Lung (tissue), 11 donors: ENCODE measurements at regions not wholly inside any gene's neighbourhood (a gene's known extent, or its start where the extent isn't known, plus 50 kb on each side); places are given as distances from the start of the nearest gene placed in this dataset.

Experiments
- ATAC-seq: fragments of 200-7000 bp; cut with Tn5 transposase; one replicate; pipeline ENCODE4 v1.9.1; 2020; ENCODE audit warnings: moderate number of reproducible peaks; ENCODE audit not compliant: insufficient read depth, low FRiP score
- DNase-seq, 3 donors: peaks; one replicate each; pipeline ENCODE4 v3.0.0-alpha.2; 2013 to 2017
- H3K27ac ChIP-seq, 2 donors: one replicate each; pipeline ENCODE4 v1.5.1; 2013; ENCODE audit warnings: mild to moderate bottlenecking in 2 of 2, moderate library complexity in 2 of 2, control low read depth in 1 of 2, inconsistent platforms in 1 of 2, low read depth in 1 of 2, low read length in 1 of 2
- H3K27me3 ChIP-seq, 3 donors: one replicate each; pipeline ENCODE4 v1.5.1; 2013; ENCODE audit warnings: low read length in 2 of 3; ENCODE audit not compliant: control insufficient read depth in 3 of 3, insufficient read depth in 3 of 3
- H3K36me3 ChIP-seq, 4 donors: one replicate each; pipeline ENCODE4 v1.5.1; 2013; ENCODE audit warnings: low read length in 4 of 4, mild to moderate bottlenecking in 1 of 4, moderate library complexity in 1 of 4; ENCODE audit not compliant: control insufficient read depth in 4 of 4, insufficient read depth in 4 of 4
- H3K4me1 ChIP-seq, 5 donors: one replicate each; pipeline ENCODE4 v1.5.1; 2013; ENCODE audit warnings: low read length in 5 of 5, mild to moderate bottlenecking in 2 of 5, moderate library complexity in 1 of 5; ENCODE audit not compliant: control insufficient read depth in 5 of 5, insufficient read depth in 5 of 5
- H3K4me3 ChIP-seq: one replicate; pipeline ENCODE4 v1.5.1; 2013; ENCODE audit warnings: mild to moderate bottlenecking, control low read depth, moderate library complexity
- H3K9ac ChIP-seq, 2 donors: one replicate each; pipeline ENCODE4 v1.5.1; 2013; ENCODE audit warnings: low read length in 2 of 2, control low read depth in 1 of 2; ENCODE audit not compliant: insufficient read depth in 1 of 2
- H3K9me3 ChIP-seq, 4 donors: one replicate each; pipeline ENCODE4 v1.5.1; 2013; ENCODE audit warnings: low read length in 3 of 4, mild to moderate bottlenecking in 1 of 4, moderate library complexity in 1 of 4; ENCODE audit not compliant: control insufficient read depth in 4 of 4, insufficient read depth in 3 of 4
- CTCF ChIP-seq: IDR thresholded peaks from 2 replicates; pipeline ENCODE4 v1.5.1; 2012; ENCODE audit warnings: mild to moderate bottlenecking; ENCODE audit errors: control extremely low read depth, extremely low read depth
- WGBS, 2 donors: extraction: QIAGEN DNeasy Blood & Tissue Kit; methylation state at CpG; one replicate each; pipeline ENCODE4 v1.1.7; 2013; 5-methylcytosine and 5-hydroxymethylcytosine counted together
- donor health status: control.
- donor health status: control.
- donor health status: Bipolar disorder and iron deficiency.
- donor health status: healthy.
- donor health status: DM: yes; HTN: yes; CAD: no.

- no peak for TF ChIP-seq CTCF
Measured at GRCh38 chr5:67728326-67728890, 487.1 kb upstream of the PIK3R1 start.

GRCh38 chr5:67725604-67726003 is 490.0 kb upstream of the PIK3R1 start:
- no peak overlapping the region for H3K9ac ChIP-seq
- no peaks in the 10 kb centered on the region for H3K36me3 ChIP-seq
- ATAC-seq (no peak), DNase-seq (peak in 2 of 3 donors; percentile 55 to 76)
- H3K27ac ChIP-seq = no peak overlapping the region
- H3K9me3 ChIP-seq = peaks cover 0 to 2% (median 0%) of the 10 kb centered on the region in 4 donors
- peaks cover 0 to 20% (median 0%) of the 10 kb centered on the region in 5 donors for H3K4me1 ChIP-seq
- TF ChIP-seq CTCF = no peak
- H3K27me3 ChIP-seq = no peaks in the 10 kb centered on the region
- H3K4me3 ChIP-seq = no peak overlapping the region
- 71 to 84% methylated on average over 1 of the region's 1 CpG for WGBS, 2 donors

More at GRCh38 chr5:67728326-67728890, 487.1 kb upstream of the PIK3R1 start:
- Histone ChIP-seq H3K9me3 (peaks cover 0 to 2% (median 0%) of the 10 kb centered on the region in 4 donors), H3K27ac (no peak overlapping the region), H3K36me3 (no peaks in the 10 kb centered on the region), H3K4me1 (peaks cover 0 to 38% (median 2%) of the 10 kb centered on the region in 5 donors), H3K9ac (no peak overlapping the region), H3K4me3 (no peak overlapping the region), H3K27me3 (no peaks in the 10 kb centered on the region)
- 71 to 83% methylated on average over 3 of the region's 3 CpGs for WGBS, 2 donors
- ATAC-seq = no peak
- DNase-seq = peak in 2 of 3 donors; percentile 23 to 28

GRCh38 chr5:67724412-67725135 is 491.0 kb upstream of the PIK3R1 start:
- TF ChIP-seq CTCF = no peak
- 75 to 81% methylated on average over 4 of the region's 4 CpGs for WGBS, 2 donors
- Histone ChIP-seq H3K27me3 (no peaks in the 10 kb centered on the region), H3K4me1 (peaks cover 0 to 20% (median 0%) of the 10 kb centered on the region in 5 donors), H3K36me3 (no peaks in the 10 kb centered on the region), H3K4me3 (no peak overlapping the region), H3K27ac (no peak overlapping the region), H3K9ac (no peak overlapping the region), H3K9me3 (peaks cover 0 to 2% (median 0%) of the 10 kb centered on the region in 4 donors)
- ATAC-seq (no peak), DNase-seq (peak in 2 of 3 donors; percentile 27 to 40)
